HG03354 (cell line): ENCODE measurements at regions not wholly inside any gene's neighbourhood (a gene's known extent, or its start where the extent isn't known, plus 50 kb on each side); places are given as distances from the start of the nearest gene placed in this dataset.

ENCODE experiments used
- ATAC-seq: cut with Tn5 transposase; IDR thresholded peaks from one replicate; pipeline ENCODE4 v1.9.1; 2021; ENCODE audit warnings: mild to moderate bottlenecking; ENCODE audit not compliant: unreplicated experiment, poor library complexity, severe bottlenecking

DNA sequence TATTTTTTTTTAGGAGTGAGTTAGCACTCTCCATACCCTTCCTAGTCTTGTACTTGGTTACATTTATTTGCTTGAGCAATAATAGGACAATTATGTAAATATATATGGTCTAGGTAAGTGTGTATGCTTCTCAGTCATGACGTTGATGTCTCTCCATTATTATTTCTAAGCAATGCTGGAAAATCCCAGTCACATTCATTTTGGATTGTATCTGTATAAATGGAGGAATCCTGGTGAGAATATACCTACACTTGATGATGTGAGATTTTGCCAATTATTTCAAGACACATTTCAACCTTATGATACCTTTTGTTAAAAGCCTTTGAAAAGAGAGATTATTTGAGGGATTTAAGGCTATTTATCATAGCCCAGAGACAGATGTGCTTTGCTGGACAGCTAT lies 2244.5 kb upstream of the WWC1 start:
- ATAC-seq: no peak

DNA sequence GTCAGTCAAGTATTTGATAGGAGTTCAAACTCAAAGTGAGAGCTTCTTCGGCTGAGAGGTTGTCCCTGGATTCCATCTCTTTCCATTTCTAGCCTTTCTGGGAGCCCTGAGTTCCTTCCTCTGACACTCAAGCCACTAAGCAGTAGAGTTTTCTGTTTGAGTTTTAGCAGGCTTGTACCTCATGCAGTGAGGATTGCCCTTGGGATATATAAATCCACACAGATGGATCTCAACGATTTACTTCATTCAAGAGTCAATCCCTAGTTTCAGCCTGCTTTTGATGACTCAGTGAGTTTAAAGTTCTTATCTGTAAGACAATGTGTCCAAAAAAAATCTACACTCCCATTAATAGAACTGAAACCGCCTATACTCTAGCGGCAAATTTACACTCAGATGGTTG lies 2240.9 kb upstream of the WWC1 start:
- ATAC-seq: no peak

GRCh38 chr5:166058660-166059059 lies 2232.8 kb upstream of the WWC1 start:
- ATAC-seq: no peak

DNA sequence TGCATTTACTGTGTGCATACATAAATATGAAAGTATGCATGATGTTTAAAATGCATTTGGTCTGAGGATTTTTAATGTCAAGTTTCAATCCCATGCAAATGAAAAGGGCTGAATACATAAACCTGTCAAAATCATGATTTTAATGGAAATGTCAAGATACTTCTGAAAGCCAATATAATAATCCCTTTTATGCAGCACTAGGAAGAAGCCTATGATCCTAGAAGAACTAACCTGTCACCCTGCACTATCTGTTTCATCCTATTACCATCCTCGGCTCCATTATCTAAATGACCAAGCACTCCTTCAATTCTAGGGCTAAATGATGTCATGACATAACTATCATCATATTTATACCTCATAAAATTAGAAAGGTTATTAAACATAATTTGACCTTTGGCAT lies 2229.4 kb upstream of the WWC1 start:
- ATAC-seq: no peak

DNA sequence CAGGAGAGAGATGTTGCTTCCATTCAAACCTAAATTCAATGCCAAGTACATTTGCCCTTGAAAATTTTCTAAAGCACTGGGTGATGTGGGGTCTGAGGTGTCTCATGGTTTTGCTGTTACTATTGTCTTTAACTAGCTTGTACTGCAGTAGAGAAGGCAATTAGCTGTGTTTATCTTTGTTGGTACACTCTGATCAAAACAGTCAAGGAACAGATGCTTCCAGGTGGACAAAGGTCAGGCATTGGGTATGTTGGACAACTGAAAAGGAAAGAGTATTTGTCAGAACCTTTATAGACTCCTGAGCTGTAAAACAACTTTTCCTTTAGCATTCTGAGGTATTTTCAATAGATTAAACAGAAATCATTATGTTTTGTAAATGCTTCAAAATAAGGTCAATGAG lies 2228.7 kb upstream of the WWC1 start:
- no peak for ATAC-seq

GRCh38 chr5:166063261-166063660 lies 2228.2 kb upstream of the WWC1 start:
- no peak for ATAC-seq

- no peak for ATAC-seq
These were observed 2222.7 kb upstream of the WWC1 start for GRCh38 chr5:166068547-166069335.

DNA sequence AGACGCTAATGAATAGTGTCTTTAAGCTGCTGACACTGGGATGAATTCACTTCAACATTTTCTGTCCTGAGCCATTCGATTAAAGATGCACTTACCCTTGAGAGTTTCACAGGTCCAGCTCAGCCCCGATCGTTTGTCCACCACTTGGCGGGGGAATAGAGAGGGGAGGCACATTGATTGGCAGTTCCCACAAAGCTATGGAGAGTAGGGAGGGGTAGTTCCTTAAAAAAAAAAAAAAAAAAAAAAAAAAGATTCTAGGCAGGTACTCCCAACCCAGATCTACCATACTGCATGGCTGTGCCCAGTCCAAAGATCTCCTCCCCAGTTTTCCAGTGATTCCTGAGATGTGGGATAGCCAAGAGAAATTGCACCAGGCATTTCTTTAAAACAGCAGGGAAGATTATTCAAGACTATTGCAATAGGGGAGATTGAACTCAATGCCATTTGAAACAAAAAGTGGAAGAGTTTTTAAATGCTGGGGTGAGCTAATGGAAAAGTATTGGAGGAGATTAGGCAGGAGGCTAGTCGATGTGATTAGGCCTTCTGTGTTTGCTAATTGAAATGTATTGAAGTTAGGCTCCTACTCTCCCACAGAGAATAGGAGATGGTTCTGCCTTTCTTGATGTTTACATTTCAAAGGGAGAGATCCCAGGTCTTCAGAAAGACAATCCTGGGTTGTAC lies 2217.4 kb upstream of the WWC1 start:
- ATAC-seq: no peak

DNA sequence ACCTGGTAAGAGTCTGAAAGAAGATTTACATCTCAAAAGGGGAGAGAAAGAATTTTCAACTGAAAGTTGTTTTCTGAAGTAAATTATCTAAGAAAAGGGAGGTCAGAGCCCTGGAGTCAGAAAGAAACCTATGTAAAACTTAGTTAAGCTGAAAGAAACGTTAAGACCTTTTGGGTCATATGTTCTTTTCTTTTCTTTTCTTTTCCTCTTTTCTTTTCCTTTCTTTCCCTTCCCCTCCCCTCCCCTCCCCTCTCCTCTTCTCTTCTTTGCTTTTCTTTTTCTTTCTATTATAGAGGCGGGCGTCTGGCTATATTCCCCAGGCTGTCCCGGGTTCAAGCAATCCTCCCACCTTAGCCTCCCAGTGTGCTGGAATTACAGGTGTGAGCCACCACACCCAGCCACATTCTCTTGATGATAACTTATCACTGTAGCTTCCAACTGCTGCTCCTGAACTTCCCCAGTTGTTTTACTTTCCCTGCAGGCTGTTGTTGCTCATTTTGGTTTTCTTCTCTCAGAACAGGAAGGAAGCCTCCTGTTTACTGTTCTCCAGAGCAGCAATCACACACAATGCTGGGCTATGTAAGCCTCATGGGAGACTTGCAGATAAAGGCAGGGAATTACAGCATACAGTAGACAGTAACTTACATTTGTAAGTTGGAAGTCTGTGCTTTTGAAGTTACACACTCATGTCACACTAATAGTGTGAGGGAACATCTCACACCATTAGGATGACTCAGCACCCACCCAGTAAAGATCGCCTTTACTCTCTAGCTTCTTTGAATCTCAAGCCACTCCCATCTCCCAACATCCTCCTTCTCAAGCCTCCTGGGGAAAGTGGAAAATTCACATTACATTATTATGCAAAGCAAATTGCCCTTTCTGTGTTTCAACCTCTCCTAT lies 2216.6 kb upstream of the WWC1 start:
- no peak for ATAC-seq

DNA sequence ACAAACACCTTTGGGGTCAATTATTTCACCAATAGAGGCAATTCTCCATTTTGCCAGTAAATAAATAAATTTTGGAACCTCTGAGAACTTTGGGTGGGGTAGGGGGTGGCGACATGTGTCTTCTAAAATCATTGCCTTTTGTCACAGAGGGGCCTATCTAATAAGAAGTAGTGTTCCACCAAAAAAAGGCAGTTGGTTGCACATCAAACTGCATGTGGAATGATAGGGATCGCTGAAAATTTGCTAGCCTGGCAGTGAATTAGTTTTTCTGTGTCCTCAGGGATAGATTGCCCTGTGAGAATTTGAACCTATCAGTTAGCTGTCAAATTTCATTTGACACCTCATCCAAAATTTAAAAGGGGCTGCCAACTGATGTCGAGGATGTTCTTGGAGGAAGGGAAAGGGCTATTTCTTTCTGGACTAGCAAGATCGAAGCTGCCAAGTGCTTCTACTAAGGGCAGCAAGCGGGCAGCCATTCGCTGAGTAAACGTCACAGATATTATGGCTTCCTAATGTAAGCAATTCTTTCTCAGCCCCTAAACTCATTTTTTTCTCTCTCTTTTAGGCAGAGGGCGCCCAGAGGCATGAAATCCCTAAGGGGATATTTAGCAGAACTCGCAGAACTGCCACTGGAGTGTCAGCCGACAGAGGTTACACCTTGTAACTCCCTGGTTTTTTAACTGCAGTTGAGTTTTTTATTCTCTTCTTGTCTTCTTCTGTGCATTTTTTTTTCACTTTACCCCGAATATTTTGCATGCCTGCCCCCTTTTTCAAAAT lies 2208.1 kb upstream of the WWC1 start:
- ATAC-seq: no peak

GRCh38 chr5:166086568-166086967 lies 2204.9 kb upstream of the WWC1 start:
- ATAC-seq: no peak

GRCh38 chr5:166088389-166089039 lies 2202.9 kb upstream of the WWC1 start:
- ATAC-seq: no peak

DNA sequence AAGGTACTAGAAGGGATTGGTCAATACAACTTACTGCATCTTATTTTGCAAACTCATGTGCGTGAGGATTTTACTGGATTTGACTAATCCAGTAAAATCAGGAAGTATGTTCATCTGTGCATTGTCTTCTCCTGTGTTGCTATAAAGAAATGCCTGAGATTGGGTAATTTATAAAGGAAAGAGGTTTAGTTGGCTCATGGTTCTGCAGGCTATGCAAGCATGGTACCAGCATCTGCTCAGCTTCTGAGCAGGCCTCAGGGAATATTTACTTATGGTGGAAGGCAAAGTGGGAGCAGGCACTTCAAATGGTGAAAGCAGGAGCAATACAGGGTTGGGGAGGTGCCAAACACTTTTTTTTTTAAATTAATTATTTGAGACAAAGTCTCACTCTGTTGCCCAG lies 2199.5 kb upstream of the WWC1 start:
- no peak for ATAC-seq

DNA sequence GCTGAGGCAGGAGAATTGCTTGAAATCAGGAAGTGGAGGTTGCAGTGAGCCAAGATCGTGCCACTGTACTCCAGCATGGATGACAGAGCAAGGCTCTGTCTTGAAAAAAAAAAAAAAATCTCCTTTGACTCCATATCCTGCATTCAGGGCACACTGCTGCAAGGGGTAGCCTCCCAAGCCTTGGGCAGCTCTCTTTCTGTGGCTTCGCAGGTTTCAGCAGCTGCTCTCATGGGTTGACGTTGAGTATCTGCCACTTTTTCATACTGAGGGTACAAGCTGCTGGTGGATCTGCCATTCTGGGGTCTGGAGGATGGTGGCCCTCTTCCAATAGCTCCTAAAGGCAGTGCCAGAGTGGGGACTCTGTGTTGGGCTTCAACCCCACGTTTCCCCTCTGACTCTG lies 2198.1 kb upstream of the WWC1 start:
- no peak for ATAC-seq

- no peak for ATAC-seq
These were observed 2188.5 kb upstream of the WWC1 start for GRCh38 chr5:166102947-166103346.

DNA sequence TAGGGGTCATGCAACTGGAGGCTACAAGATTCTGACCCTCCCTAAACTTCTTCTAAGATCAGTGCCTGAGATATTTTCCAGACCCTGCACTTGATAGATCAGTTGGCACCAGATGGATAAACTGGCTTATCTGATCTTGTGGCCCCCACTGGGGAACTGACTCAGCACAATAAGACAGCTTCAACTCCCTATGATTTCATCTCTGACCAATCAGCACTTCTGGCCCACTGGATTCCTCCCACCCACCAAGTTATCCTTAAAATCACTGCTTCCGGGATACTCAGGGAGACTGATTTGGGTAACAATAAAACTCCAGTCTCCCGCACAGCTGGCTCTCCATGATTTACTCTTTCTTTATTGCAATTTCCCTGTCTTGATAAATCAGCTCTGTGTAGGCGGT lies 2180.4 kb upstream of the WWC1 start:
- ATAC-seq: no peak

DNA sequence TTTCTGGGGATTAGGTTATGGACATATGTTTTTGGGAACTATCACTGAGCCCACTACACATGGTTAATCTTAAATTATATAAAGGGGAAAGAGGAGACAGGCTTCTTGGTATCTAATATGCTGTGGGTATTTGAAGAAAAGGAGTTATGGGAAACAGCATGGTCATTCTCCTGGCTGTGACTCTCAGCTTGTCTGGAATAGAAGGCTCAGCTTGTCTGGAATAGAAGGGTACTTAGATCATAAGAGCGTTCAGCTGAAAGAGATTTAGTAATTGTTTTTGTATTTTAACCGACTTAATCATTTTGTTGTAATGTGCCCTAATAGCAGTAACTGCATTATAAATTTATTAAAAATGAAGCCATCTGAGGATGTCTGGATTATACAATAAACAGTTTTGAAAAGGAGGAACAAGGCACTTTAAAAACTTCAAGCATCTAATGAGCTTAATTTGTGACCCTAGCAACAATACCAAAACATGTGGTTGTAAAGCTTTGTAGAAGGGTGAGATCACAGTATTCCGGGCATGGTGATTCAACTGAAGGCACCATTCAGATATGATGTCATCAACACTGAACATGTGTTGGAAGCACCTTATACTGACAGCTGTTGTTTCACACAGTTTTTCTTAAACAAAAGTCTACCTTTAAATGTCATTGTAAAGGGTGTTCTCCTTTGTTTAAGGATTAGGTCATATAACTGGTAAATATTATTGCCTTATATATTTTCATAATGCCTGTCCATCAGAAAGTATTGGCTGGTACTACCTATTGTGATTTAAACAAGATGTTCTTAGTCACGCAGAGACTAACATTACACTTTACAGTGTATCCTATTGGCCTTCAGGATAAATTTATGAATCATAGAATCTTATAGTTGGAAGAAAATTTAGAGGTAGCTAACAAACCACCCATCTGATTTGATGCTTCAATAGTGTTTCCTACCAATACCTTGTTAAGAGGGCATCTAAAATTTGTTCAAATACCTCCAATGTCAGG lies 2174.1 kb upstream of the WWC1 start:
- ATAC-seq: no peak

DNA sequence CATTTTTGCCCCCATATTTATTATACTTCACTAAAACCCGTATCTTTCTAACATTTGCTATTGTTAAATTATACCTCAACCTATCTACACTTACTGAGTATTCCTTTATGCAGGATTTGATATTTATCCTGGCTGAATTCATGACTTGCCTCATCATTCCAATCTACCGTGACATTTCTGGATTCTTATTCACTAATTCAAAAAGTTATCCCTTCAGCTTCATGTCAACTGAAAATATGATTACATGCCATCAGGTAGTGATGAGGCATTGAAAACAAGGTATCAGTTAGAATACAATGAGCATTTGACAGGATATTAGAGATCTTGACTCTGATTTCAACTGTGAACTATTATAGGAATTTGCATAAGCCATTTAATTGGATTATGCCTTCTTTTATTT lies 2171.9 kb upstream of the WWC1 start:
- no peak for ATAC-seq
